ENCODE measurements at regions not wholly inside any gene's neighbourhood (a gene's known extent, or its start where the extent isn't known, plus 50 kb on each side); places are given as distances from the start of the nearest gene placed in this dataset.

GRCh38 chr10:89916468-89917215 lies 215.3 kb downstream of the KIF20B start (continued):
- TF ChIP-seq ATF6 (CRISPR knock-in tag; conservative IDR thresholded peaks at IDR 0.05) (no peak), THAP9 (CRISPR knock-in tag; IDR thresholded peaks at IDR 0.05; ENCODE audit: borderline replicate concordance) (no peak), NFATC3 (CRISPR knock-in tag; IDR thresholded peaks at IDR 0.05) (no peak)
- TF ChIP-seq, protein P1, sequence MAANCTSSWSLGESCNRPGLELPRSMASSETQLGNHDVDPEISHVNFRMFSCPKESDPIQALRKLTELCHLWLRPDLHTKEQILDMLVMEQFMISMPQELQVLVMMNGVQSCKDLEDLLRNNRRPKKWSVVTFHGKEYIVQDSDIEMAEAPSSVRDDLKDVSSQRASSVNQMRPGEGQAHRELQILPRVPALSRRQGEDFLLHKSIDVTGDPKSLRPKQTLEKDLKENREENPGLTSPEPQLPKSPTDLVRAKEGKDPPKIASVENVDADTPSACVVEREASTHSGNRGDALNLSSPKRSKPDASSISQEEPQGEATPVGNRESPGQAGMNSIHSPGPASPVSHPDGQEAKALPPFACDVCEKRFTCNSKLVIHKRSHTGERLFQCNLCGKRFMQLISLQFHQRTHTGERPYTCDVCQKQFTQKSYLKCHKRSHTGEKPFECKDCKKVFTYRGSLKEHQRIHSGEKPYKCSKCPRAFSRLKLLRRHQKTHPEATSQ (CRISPR knock-in tag; IDR thresholded peaks at IDR 0.05; ENCODE audit: borderline replicate concordance): no peak

DNA sequence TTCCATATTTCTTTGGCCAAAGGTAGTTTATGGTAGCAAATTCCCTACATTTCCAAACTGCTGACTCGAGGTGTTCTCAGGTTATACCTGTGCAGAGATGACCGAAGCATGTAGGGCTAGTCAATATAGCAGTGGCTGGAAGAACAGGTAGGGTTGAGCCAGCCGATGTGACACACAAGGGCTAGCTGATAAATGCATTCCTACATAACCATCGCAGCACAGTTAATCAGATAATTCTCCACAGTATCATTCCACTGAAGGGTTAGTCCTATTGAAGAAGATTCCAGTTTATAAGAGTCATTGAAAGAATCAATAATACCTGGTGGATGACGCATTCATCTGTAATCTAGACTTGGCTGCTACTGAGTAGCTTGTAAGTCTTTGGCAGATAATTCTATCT lies 220.0 kb downstream of the KIF20B start:
- Histone ChIP-seq H3K36me3 (replicated peaks in 1 of 2; ENCODE audit: control insufficient read depth in 1 of 2, insufficient read depth in 2 of 2, low read length in 2 of 2) (no peaks in the 10 kb centered on the region), H3K4me2 (ENCODE audit: low read depth, low read length) (no peak overlapping the region), H2AFZ (ENCODE audit: low read length) (no peak overlapping the region), H3K4me1 (ENCODE audit: insufficient read depth, low read length) (no peaks in the 10 kb centered on the region), H3K79me2 (ENCODE audit: insufficient read depth, low read length) (no peaks in the 10 kb centered on the region), H4K20me1 (ENCODE audit: insufficient read depth, low read length) (no peaks in the 10 kb centered on the region), H3K9ac (ENCODE audit: insufficient read depth, low read depth, low read length) (no peak overlapping the region), H3K9me3 (ENCODE audit: low read length) (no peaks in the 10 kb centered on the region), H3K27me3 (ENCODE audit: control insufficient read depth in 1 of 2, insufficient read depth in 2 of 2, low read length in 2 of 2) (no peaks in the 10 kb centered on the region), H3K4me3 (replicated peaks in 1 of 3; ENCODE audit: insufficient read depth in 1 of 3, low read depth in 2 of 3, low read length in 3 of 3) (no peak overlapping the region), H3K27ac (ENCODE audit: extremely low read length, insufficient read depth, low read length) (no peak overlapping the region)
- TF ChIP-seq REL (CRISPR knock-in tag; conservative IDR thresholded peaks at IDR 0.05) (no peak), ZNF329 (CRISPR knock-in tag; IDR thresholded peaks at IDR 0.05; ENCODE audit: low read depth) (no peak), PAF1 (CRISPR knock-in tag; IDR thresholded peaks at IDR 0.05) (no peak)
- FAIRE-seq (no peak), ATAC-seq (no peak), DNase-seq (ENCODE audit: low spot score) (no peak)
- 6% methylated on average over 5 of the region's 5 CpGs for WGBS (ENCODE audit: low lambda C conversion rate)
- in situ Hi-C loops (cut with HindIII; ENCODE audit: extremely low pct_ligation_motif_present, low pct_unique_long_range_greater_than_20kb) (no loop called here), intact Hi-C loops (cut with micrococcal nuclease; ENCODE audit: unreplicated experiment) (no loop called here)
- BruUV-seq (replicated peaks): no TSS peak
- ChIA-PET POLR2A (no interaction called here), CTCF (ENCODE audit: low intra/inter-chr PET ratio, low total read pairs) (no interaction called here)

Data from HepG2 (cell line).